HG03196 (cell line): ENCODE measurements at regions not wholly inside any gene's neighbourhood (a gene's known extent, or its start where the extent isn't known, plus 50 kb on each side); places are given as distances from the start of the nearest gene placed in this dataset.
"Not testable (repeated sequence)": the region's sequence is repeated elsewhere in the genome, so short reads cannot be mapped to it uniquely, and the experiment has no call there.

ENCODE experiments used
- ATAC-seq: cut with Tn5 transposase; IDR thresholded peaks from one replicate; pipeline ENCODE4 v1.9.1; 2021; ENCODE audit not compliant: unreplicated experiment

DNA sequence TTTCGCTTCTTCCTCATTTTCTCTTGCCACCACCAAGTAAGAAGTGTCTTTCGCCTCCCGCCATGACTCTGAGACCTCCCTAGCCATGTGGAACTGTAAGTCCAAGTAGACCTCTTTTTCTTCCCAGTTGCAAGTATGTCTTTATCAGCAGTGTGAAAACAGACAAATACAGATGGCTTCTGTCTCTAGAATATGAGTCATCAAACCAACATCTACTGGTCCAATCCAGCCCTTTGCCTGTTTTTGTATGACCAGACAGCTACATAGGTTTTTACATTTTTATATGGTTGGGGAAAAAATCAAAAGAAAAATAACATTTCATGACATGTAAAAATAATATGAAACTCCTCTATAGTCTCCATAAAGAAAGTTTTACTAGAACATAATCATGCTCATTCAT, 118.7 kb upstream of the PTPRG start:
- no peak for ATAC-seq

DNA sequence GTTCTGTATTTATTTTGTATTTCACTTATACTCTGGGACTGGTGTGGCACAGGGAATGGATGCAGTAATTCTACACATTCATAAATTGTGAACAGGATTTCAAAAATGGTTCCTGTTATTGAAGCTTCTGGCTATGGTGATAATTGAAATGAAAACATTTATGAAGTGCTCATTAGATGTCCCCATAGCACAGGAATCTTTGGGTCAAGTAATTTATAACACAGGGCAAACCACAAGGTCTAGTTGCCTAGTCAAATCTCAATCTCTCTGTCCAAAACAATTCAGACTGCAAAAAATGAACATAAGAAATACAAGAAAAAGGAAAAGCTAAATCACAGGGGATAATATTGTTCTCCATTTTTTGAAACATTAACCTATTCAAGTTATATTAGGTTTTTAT, 117.5 kb upstream of the PTPRG start:
- ATAC-seq = no peak

DNA sequence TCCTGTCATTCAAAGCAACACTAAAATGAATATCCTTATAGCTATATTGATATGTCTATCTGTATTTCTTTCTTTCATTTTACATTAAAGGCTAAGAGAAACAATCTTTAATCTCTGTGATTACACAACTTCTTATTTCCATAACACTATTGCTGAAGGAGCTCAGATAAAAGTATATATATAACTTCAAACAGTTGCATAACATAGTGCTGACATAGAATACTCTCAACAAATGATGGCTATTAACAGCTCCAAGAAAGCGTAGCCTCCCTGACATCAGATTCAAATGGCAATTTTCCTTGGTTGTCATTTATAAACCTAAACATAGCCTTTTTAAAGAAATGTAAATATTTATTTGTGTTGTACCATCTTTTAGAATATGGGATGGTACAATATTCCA, 116.6 kb upstream of the PTPRG start:
- no peak for ATAC-seq

DNA sequence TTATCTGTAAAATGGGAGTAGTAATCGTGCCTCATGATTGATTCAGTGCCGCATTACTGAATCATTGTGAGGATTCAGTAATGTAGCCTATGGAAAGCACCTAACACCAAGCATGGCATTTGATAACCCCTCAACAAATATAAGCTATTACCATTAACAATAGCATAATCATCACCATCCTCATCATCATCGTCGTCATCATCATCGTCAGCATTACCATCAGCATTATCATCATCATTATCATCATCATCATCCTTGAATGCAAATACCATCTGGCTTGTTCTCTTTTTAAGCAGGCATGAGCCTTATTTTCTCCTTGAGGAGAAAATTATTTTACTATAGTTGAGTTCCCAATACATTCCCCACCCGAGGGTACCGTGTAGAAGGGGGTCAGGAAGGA, 115.4 kb upstream of the PTPRG start:
- ATAC-seq = no peak

DNA sequence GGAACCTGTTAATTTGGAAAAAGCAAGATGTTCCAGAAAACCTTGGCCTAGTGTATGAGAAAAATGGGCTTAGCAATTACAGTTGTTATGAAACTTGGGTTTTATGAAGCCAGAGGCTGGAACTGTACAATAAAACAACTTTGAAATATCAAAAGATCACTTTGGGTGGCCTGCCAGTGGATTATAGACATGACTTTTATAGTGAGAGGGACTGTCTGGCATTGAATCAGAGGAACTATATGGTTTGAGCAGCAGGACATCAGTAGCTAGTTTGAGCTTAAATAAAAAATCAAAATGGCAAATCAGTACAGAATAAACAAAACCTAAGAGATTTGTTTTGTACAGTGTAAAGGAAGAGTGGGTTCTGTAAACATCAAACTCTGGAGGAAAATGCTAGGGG, 115.0 kb upstream of the PTPRG start:
- ATAC-seq = no peak

DNA sequence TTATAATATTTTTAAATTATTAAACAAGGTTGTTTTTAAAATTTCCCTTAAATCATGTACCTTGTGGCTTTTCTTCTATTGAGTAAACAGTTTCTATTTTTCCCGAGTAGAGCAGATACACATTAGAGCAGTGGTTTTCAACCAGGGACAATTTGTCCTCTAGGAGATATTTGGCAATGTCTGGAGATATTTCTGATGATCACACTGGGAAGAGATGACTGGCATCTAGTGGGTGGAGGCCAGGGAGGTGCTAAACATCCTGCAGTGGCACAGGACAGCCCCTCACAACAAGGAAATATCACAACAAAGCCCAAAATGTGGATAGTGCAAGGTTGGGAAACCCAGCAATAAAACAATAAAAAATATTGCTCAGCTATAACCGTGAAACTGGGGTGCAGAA, 113.0 kb upstream of the PTPRG start:
- ATAC-seq = no peak

DNA sequence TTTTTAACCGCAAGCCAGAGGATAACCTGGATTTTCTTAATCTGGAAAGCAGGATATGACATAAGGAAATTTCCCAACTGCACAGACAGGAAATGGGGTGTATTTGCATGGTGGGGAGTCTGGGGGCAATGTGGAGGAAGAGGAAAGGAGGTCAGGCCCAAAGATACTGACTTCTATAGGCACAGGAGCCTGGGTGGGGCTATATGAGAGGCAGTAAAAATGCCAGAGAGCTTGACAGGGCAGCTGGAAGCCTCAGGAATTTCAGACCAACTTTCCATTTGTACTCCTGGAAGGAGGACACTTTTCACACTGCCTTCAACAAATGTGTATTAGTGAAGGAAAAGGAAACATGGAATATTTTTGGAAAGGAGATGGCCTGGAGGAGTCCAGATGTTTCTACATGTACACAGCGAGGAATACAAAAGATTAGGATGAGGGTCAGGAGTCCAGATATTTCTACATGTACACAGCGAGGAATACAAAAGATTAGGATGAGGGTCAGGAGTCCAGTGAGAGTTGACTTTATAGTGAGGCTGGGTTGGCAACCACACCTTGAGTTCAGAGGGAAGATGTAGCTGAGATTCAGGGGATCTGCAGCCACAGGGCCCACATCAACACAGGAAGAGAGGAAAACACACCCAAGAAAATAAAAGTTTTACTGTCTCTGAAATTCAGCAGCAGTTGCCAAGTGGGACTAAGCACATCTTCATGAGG, 111.9 kb upstream of the PTPRG start:
- no peak for ATAC-seq

DNA sequence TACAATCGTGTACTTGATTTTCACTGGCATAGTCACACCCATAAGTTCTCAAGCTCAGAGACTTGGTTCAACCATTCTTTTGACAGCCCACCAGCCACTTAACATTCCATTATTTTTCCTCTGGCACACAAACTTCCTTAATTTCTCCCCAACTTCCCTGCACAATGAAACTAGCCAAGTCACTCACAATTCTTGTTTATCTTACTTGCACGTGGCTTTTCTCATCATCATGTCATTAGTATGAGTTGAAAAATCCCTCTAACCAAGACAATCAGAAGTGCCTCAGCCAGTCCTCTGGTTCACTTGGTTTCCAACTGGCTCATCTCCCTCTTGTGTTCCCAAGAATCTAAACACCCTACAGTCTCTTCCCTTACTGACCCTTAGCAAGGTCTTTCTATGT, 110.5 kb upstream of the PTPRG start:
- ATAC-seq = no peak

DNA sequence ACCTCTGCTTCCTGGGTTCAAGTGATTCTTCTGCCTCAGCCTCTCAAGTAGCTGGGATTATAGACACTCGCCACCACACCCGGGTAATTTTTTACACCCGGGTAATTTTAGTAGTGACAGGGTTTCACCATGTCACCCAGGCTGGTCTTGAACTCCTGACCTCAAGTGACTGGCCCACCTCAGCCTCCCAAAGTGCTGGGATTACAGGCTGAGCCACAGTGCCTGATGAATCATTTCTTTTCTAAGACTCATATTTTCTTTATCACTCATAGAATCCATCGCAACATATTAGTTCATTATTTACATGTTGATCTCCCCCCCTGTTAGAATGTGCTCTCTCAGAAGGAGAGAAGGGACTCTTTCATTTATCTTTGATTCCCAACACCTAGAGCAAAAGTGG, 109.5 kb upstream of the PTPRG start:
- ATAC-seq = no peak

DNA sequence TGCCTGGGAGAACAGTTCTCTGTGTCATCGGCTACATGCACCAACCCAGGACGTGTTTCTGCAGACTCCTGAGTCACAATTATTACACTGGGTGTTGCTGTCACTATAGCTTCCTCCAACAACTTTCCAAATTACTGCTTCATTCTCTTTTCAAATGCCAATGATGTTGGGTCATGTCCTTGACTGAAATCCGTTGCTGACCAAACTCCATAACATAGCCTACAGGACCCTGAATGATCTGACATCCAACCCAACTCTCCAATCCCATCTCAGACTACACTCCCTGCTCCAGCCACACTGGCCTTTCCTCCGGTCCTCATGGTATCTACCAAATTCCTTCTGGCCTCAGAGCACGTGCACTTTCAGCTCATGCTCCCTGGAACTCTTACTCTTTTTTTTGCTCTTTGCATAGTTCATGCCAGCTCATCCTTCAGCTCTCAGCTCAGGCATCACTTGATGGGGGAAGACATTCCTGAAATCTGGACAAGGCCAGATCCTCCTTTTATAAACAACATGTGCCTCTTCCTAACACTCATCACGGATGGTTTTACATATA, 108.8 kb upstream of the PTPRG start:
- ATAC-seq = no peak

DNA sequence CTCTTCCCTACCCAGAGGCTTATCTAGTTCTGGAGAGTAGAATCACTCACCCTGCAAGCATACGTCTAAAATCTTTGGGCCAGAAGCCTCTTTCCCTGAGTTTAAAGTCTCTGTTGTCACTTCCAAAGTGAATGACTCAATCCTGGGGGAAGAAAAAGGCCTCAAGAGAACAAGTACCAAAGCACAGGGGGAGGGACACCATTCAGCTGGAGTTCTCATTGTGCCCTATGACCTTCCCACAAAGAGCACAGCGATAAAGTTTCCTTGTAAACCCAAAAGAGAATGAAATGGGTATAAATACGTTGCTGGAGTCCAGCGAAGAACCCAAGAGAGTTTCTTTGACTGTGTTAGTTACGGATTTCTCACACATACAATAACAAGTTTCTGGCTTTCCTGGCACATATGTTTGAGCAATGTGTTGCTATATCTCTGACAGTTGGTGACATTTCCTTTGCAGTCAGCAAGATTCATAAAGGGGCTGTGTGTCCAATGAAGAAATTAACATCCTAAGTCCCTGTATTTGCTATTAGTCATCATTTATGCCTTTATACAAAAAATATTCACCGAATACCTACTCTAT, 107.3 kb upstream of the PTPRG start:
- ATAC-seq = no peak

DNA sequence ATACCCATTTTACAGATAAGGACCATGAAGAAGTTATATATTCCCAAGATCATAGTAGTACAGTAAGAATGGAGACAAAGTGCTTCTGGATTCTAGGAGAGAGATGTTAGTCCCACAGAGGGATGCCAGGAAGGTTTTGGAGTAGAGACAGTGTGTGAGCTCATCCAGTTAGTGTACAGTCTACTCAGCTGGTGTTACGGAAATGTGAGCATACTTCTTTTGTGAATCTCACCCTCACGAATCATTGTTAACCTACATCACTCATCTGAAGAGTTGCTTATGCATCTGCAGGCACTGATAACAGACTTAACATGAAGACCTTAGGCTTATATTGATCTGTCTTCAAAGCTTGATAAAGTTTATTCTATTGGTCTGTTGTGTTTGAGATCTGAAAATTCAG, 106.6 kb upstream of the PTPRG start:
- no peak for ATAC-seq

DNA sequence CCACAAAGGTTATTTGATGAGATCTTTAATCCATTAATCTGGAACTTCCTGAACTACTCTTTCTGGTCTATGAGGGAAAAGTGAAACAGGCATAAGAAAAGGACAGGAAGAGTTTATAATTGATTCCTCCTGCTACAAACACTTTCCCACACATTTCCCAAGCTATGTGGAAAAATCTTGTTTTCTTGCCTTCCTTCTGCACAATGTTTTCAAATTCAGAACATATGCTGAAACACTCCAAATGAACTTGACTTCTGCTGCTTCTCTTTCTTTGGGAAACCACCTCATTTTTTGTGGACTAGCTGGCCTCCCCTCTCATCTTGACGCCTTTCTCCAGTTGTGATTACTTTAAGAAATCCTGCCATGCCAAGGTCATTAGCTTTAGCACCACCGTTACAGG, 100.7 kb upstream of the PTPRG start:
- no peak for ATAC-seq

DNA sequence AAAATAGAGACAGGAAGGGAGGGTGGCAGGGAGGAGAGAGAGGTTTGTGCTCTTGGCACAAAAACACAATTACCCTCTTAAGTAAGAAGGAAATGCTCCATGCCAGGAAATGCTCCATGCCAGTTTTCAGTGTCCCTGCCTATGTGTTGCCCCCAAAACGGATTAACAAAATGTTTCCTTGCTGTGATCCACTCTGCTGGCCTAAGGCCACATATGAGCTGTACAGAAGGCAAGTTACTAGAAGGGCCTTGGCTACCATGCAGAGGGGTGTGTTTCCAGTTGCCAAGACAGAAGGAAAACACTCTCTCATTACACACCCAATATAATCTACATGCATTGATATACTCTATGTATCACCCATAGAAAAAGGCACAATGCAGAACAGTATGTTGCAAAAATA, 98.2 kb upstream of the PTPRG start:
- ATAC-seq = no peak

DNA sequence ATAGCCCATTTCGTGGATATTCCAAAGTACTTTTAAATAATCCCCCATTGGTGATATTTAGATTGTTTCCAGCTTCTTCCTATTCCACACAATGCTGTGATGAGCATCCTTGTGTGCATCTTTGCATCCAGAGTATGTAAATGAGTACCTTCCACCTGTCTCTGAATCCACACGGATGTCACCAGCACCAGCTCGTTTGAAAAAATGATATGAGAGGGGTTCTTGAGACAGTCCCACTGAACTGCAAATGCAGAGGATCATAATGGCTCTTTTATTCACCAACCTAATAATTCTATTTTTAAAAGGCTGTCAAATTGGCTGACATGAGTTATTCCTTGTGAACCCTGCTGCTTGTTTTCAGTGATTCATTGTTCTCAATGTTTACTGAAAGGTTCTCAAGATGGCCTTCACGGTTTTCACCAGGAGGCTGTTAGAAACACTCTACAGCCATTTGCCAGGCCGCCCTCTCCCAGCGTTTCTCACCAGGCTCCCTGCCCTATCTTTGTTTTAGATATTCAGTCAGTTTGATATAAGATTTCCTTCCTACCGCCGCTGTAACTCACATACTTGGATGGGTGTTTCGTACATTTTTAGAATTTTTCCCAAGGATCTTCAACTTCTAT, 96.7 kb upstream of the PTPRG start:
- ATAC-seq = no peak

DNA sequence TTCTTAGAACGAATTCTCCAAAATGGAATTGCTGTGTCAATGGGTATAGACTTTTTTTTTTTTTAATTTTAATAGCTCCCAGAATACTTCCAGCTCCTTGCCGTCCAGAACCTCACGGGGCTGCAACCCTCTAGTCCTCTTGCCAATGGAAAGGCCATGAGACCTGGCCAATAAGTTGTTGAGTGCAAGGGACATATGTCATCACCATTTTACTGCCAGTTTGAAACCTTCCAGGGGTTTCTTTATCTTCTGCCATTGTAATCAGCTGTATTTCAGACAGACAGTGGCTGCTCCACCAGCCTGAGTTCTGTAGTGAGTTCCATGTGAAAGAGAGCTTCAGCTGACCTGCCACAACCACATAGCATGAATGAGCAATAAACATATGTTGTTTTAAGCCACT, 95.0 kb upstream of the PTPRG start:
- no peak for ATAC-seq

DNA sequence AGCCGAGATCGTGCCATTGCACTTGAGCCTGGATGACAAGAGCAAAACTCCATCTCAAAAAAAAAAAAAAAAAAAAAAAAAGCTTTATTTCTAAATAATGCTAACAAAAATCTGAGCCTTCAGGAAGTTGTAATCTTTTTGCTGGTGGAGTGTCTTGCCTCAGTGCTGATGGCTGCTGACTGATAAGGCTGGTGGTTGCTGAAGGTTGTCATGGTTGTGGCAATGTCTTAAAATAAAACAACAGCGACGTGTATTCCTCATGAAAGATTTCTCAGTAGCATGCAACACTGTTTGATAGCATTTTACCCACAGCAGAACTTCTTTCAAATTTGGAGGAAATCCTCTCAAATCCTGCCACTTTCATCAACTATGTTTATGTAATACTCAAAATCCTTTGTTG, 77.4 kb upstream of the PTPRG start:
- ATAC-seq = no peak

DNA sequence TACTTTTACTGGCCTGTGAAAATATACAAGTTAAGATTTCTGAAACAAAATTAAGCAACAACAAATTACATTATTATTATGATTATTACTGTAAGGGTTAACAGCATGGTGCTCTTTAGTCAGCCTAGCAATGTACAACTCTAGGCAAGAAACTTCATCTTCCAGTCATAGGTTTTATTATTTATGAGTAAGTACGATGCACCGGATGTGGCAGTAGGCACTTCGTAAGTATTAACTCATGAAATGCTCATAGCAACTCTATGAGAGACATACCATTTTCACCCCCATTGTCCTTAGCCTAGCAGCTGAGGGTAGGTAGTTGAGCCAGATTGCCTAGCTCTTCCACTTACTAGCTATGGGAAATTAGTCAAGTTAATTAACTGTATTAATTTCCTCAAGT, 68.0 kb upstream of the PTPRG start:
- no peak for ATAC-seq

DNA sequence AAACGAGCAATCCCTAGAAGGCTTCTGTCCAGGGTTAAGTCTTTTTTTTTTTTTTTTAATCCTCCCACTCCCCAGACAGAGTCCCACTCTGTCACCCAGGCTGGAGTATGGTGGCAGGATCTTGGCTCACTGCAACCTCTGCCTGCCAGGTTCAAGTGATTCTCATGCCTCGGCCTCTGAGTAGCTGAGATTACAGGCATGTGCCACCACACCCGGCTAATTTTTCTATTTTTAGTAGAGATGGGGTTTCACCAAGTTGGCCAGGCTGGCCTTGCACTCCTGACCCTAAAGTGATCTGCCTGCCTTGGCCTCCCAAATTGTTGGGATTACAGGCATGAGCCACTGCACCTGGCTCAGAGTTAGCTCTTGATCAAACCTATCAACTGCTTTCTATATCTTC, 67.1 kb upstream of the PTPRG start:
- not testable (repeated sequence) for ATAC-seq

DNA sequence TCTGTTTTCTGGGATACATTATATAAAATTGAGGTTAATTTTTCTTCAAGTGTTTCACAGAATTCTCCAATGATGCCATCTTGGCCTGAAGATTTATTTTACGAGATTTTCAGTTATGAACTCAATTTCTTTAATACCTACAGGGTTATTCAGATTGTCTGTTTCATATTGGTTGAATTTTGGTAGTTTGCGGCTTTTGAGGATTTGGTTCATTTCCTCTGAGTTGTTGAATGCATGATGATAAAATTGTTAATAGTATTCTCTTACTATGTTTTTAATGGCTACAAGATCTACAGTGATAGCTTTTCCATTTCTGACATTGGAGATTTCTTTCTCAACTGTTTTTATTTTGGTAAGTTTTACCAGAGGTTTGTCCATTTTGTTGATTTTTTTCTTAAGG, 63.9 kb upstream of the PTPRG start:
- no peak for ATAC-seq

DNA sequence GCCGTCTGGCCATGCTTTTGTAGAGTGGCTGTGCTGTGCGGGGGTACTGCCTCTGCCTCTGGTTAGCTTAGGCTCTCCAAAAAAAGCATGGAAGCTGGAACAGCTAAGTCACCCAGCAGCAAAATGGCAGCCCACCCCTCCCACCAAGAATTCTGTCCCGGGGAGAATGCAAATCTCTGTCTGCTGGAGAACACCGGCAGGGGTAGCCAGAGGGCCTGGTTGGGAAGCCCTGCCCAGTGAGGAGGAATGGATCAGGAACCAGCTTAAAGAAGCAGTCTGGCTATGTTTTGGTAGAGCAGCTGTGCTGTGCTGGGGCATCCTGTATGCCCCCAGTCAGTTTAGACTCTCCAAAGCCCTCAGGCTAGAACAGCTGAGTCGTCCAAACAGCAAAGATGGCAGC, 56.2 kb upstream of the PTPRG start:
- no peak for ATAC-seq

DNA sequence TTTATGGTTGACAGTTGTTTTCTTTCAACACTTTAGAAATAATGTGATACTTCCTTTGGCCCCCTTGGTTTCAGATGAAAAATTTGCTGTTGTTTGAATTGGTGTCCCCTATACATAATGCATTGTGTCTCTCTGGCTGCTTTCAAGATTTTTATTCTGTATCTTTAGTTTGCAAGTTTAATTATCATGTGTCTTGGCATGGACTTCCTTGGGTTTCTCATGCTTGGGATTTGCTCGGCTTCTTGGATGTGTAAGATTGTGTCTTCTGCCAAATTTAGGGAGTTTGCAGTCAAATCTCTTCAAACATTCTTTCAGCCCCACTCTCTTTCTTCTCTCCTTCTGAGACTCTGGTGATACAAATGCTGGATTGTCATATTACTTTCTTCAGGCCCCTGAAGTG, 53.4 kb upstream of the PTPRG start:
- no peak for ATAC-seq
